Tibial nerve (tissue), 4 donors: ENCODE measurements at regions not wholly inside any gene's neighbourhood (a gene's known extent, or its start where the extent isn't known, plus 50 kb on each side); places are given as distances from the start of the nearest gene placed in this dataset.

Experiments used
- CTCF ChIP-seq, 5 experiments: fragments of 200-600 bp in 3 of 5; fragments of 450-650 bp in 2 of 5; sonication (generic) in 3 of 5; IDR thresholded peaks; one replicate each; pipeline ENCODE4 v1.5.1; 2016 to 2019; ENCODE audit warnings: antibody characterized with exemption in 5 of 5, mild to moderate bottlenecking in 3 of 5, moderate library complexity in 2 of 5
- EP300 ChIP-seq, 2 donors: sonication (generic); formaldehyde crosslinking; IDR thresholded peaks; one replicate each; pipeline ENCODE4 v1.6.1; 2017; ENCODE audit warnings: antibody characterized with exemption in 2 of 2, mild to moderate bottlenecking in 1 of 2
- POLR2A ChIP-seq, 2 donors: fragments of 450-650 bp; IDR thresholded peaks; one replicate each; pipeline ENCODE4 v1.6.1; 2017; ENCODE audit warnings: antibody characterized with exemption in 2 of 2, mild to moderate bottlenecking in 2 of 2, moderate library complexity in 2 of 2

- TF ChIP-seq POLR2A (IDR thresholded peaks at IDR 0.05) (no peak), CTCF (IDR thresholded peaks at IDR 0.05) (no peak), EP300 (IDR thresholded peaks at IDR 0.05) (no peak)
These were observed 98.4 kb upstream of the SLC38A2 start for GRCh38 chr12:46470975-46471374.
